ENCODE measurements at regions not wholly inside any gene's neighbourhood (a gene's known extent, or its start where the extent isn't known, plus 50 kb on each side); places are given as distances from the start of the nearest gene placed in this dataset.

GRCh38 chr17:73788111-73788510 is 143.9 kb upstream of the SDK2 start:
- H3K4me1 Mint-ChIP-seq (ENCODE audit: low read depth), result no peaks in the 10 kb centered on the region
- H3K36me3 Mint-ChIP-seq (ENCODE audit: low read depth), result no peaks in the 10 kb centered on the region
- ChIA-PET CTCF (no interaction called here), POLR2A (no interaction called here)
- intact Hi-C loops (cut with micrococcal nuclease), result no loop called here
- H3K27ac Mint-ChIP-seq, result no peak overlapping the region
- H3K27me3 Mint-ChIP-seq, result no peaks in the 10 kb centered on the region
- ATAC-seq (no peak), DNase-seq (no peak)
- no peaks in the 10 kb centered on the region for H3K9me3 Mint-ChIP-seq
- no peak overlapping the region for H3K4me3 Mint-ChIP-seq
- TF ChIP-seq CTCF (IDR thresholded peaks at IDR 0.05), result no peak

GRCh38 chr17:73791121-73791520 is 146.9 kb upstream of the SDK2 start:
- Mint-ChIP-seq H3K36me3 (ENCODE audit: low read depth) (no peaks in the 10 kb centered on the region), H3K27ac (no peak overlapping the region), H3K27me3 (no peaks in the 10 kb centered on the region), H3K9me3 (no peaks in the 10 kb centered on the region), H3K4me1 (ENCODE audit: low read depth) (no peaks in the 10 kb centered on the region), H3K4me3 (no peak overlapping the region)
- no peak for DNase-seq
- ATAC-seq, result no peak
- POLR2A ChIA-PET, result no interaction called here
- CTCF ChIA-PET, result no interaction called here
- no peak for TF ChIP-seq CTCF (IDR thresholded peaks at IDR 0.05)
- intact Hi-C loops (cut with micrococcal nuclease), result no loop called here

GRCh38 chr17:73791631-73792030 is 147.4 kb upstream of the SDK2 start:
- ChIA-PET CTCF (no interaction called here), POLR2A (no interaction called here)
- Mint-ChIP-seq H3K27me3 (no peaks in the 10 kb centered on the region), H3K4me1 (ENCODE audit: low read depth) (no peaks in the 10 kb centered on the region), H3K27ac (no peak overlapping the region), H3K9me3 (no peaks in the 10 kb centered on the region), H3K36me3 (ENCODE audit: low read depth) (no peaks in the 10 kb centered on the region), H3K4me3 (no peak overlapping the region)
- TF ChIP-seq CTCF (IDR thresholded peaks at IDR 0.05), result no peak
- intact Hi-C loops (cut with micrococcal nuclease), result no loop called here
- DNase-seq, result no peak
- ATAC-seq, result no peak

GRCh38 chr17:73792994-73793393 is 148.7 kb upstream of the SDK2 start:
- Mint-ChIP-seq H3K9me3 (no peaks in the 10 kb centered on the region), H3K27me3 (no peaks in the 10 kb centered on the region), H3K36me3 (ENCODE audit: low read depth) (no peaks in the 10 kb centered on the region), H3K27ac (no peak overlapping the region), H3K4me1 (ENCODE audit: low read depth) (no peaks in the 10 kb centered on the region), H3K4me3 (no peak overlapping the region)
- ATAC-seq, result no peak
- intact Hi-C loops (cut with micrococcal nuclease), result no loop called here
- CTCF ChIA-PET, result no interaction called here
- no peak for DNase-seq
- TF ChIP-seq CTCF (IDR thresholded peaks at IDR 0.05), result no peak
- POLR2A ChIA-PET, result no interaction called here

GRCh38 chr17:73794336-73794735 is 150.1 kb upstream of the SDK2 start:
- Mint-ChIP-seq H3K4me1 (ENCODE audit: low read depth) (no peaks in the 10 kb centered on the region), H3K27ac (no peak overlapping the region), H3K9me3 (no peaks in the 10 kb centered on the region), H3K4me3 (no peak overlapping the region), H3K27me3 (no peaks in the 10 kb centered on the region), H3K36me3 (ENCODE audit: low read depth) (no peaks in the 10 kb centered on the region)
- ChIA-PET POLR2A (no interaction called here), CTCF (no interaction called here)
- no peak for TF ChIP-seq CTCF (IDR thresholded peaks at IDR 0.05)
- DNase-seq (no peak), ATAC-seq (no peak)
- intact Hi-C loops (cut with micrococcal nuclease), result no loop called here

All from activated CD8-positive, alpha-beta T cell treated with anti-CD3 and anti-CD28 coated beads for 36 hours (primary cell).